BJ (cell line): ENCODE measurements at regions not wholly inside any gene's neighbourhood (a gene's known extent, or its start where the extent isn't known, plus 50 kb on each side); places are given as distances from the start of the nearest gene placed in this dataset.

Experiments used
- CTCF ChIA-PET: fragments of 350-600 bp; formaldehyde crosslinking; extraction: SDS; loops from one replicate; lab custom pipeline; 2021; ENCODE audit warnings: antibody characterized with exemption, inconsistent platforms; lab: Yijun Ruan, JAX
- POLR2A ChIA-PET: fragments of 300-600 bp; sonication (Branson Sonifier 250); formaldehyde crosslinking; extraction: SDS; loops from one replicate; lab custom pipeline; 2021; ENCODE audit warnings: antibody characterized with exemption; lab: Charles Lee
- DNase-seq: peaks from one replicate; pipeline ENCODE4 v3.0.0-alpha.2; 2011; ENCODE audit warnings: low read depth
- H3K27me3 ChIP-seq: 2 replicates; pipeline ENCODE4 v1.6.0; 2011; ENCODE audit warnings: low read length; ENCODE audit not compliant: control insufficient read depth, insufficient read depth
- H3K36me3 ChIP-seq: 2 replicates; pipeline ENCODE4 v1.5.1; 2011; ENCODE audit warnings: low read length; ENCODE audit not compliant: control insufficient read depth, insufficient read depth
- H3K4me3 ChIP-seq: 2 replicates; pipeline ENCODE4 v1.5.1; 2011; ENCODE audit warnings: low read depth, mild to moderate bottlenecking, control low read depth, low read length
- CTCF ChIP-seq: IDR thresholded peaks from 2 replicates; pipeline ENCODE4 v1.5.1; 2011; ENCODE audit warnings: low read depth, mild to moderate bottlenecking, control low read depth, inconsistent platforms, low read length, moderate library complexity; ENCODE audit not compliant: insufficient read depth

- ChIA-PET CTCF (interaction anchor here (1.4 kb wide), 1 partner anchor 359 kb away, joined by 3 read pairs; no protein-coding TSS in a partner anchor), POLR2A (no interaction called here)
- no peak for TF ChIP-seq CTCF
- H3K36me3 ChIP-seq, result no peaks in the 10 kb centered on the region
- H3K27me3 ChIP-seq, result no peaks in the 10 kb centered on the region
- no peak overlapping the region for H3K4me3 ChIP-seq
- DNase-seq, result peak; percentile 84
Observed at GRCh38 chr18:10374636-10375293, 79.7 kb upstream of the APCDD1 start.

- DNase-seq, result peak; percentile 27
- Histone ChIP-seq H3K4me3 (no peak overlapping the region), H3K36me3 (no peaks in the 10 kb centered on the region), H3K27me3 (no peaks in the 10 kb centered on the region)
- ChIA-PET CTCF (interaction anchor here (0.9 to 1.6 kb wide), 4 partner anchors 10 to 360 kb away, joined by 3 to 4 read pairs (median 4); no protein-coding TSS in a partner anchor), POLR2A (no interaction called here)
- TF ChIP-seq CTCF, result no peak
Observed at GRCh38 chr18:10376731-10377130, 77.7 kb upstream of the APCDD1 start.

DNA sequence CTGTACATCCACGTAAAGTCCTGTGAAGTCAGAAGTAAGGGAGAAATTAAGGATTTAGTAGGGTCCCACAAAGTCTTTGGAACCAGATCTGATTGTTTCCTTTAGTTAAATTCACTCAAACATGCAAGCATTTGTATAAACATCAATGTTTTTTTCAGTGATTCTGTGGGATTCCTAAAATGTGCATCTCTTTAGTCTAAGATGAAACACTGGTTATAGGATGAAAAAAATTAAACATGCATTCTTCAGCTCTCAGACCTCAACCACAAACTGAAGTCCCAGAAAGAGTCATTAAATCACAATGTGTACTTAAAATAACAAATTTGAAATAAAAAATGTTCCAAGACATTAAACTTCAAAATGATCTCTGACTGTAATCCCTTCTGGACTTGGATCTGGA lies 76.5 kb upstream of the APCDD1 start:
- Histone ChIP-seq H3K36me3 (no peaks in the 10 kb centered on the region), H3K27me3 (no peaks in the 10 kb centered on the region), H3K4me3 (no peak overlapping the region)
- DNase-seq, result peak; percentile 79
- POLR2A ChIA-PET, result interaction anchor here (0.6 kb wide), 1 partner anchor 1626 kb away, joined by 3 read pairs; no protein-coding TSS in a partner anchor
- CTCF ChIA-PET, result interaction anchor here (0.9 to 1.8 kb wide), 3 partner anchors 141 to 361 kb away, joined by 3 to 13 read pairs (median 4); no protein-coding TSS in a partner anchor
- no peak for TF ChIP-seq CTCF

GRCh38 chr18:10378688-10379420 lies 75.6 kb upstream of the APCDD1 start:
- ChIA-PET POLR2A (interaction anchor here (0.6 to 0.7 kb wide), 2 partner anchors 135 to 1625 kb away, joined by 3 read pairs; no protein-coding TSS in a partner anchor), CTCF (interaction anchor here (0.8 to 1.8 kb wide), 3 partner anchors 12 to 239 kb away, joined by 3 to 13 read pairs (median 3); no protein-coding TSS in a partner anchor)
- no peaks in the 10 kb centered on the region for H3K27me3 ChIP-seq
- TF ChIP-seq CTCF, result no peak
- no peak overlapping the region for H3K4me3 ChIP-seq
- peak; percentile 41 for DNase-seq
- H3K36me3 ChIP-seq, result no peaks in the 10 kb centered on the region

- H3K36me3 ChIP-seq, result no peaks in the 10 kb centered on the region
- peak; percentile 54 for DNase-seq
- H3K4me3 ChIP-seq, result no peak overlapping the region
- no peak for TF ChIP-seq CTCF
- CTCF ChIA-PET, result interaction anchor here (0.8 to 1.2 kb wide), 2 partner anchors 13 to 239 kb away, joined by 3 read pairs; no protein-coding TSS in a partner anchor
- H3K27me3 ChIP-seq, result no peaks in the 10 kb centered on the region
- POLR2A ChIA-PET, result interaction anchor here (0.7 kb wide), 1 partner anchor 134 kb away, joined by 3 read pairs; no protein-coding TSS in a partner anchor
Observed at GRCh38 chr18:10379522-10379921, 74.9 kb upstream of the APCDD1 start.
